ENCODE measurements at regions not wholly inside any gene's neighbourhood (a gene's known extent, or its start where the extent isn't known, plus 50 kb on each side); places are given as distances from the start of the nearest gene placed in this dataset.

GRCh38 chr1:83734420-83734819 is 264.5 kb downstream of the TTLL7 start:
- no peak for TF ChIP-seq POLR2AphosphoS5 (IDR thresholded peaks at IDR 0.05; ENCODE audit: low read depth, low read length)
- no peak for TF ChIP-seq TAF1 (IDR thresholded peaks at IDR 0.05; ENCODE audit: borderline replicate concordance, insufficient read depth, low read length)
- no peak for TF ChIP-seq FOXP2 (optimal IDR thresholded peaks at IDR 0.05; ENCODE audit: borderline replicate concordance, extremely low read depth, extremely low read length, insufficient read depth)
- no peak for TF ChIP-seq REST (IDR thresholded peaks at IDR 0.05; ENCODE audit: insufficient read depth in 1 of 2, low read depth in 2 of 2, low read length in 2 of 2)
- no peak for TF ChIP-seq SIN3A (IDR thresholded peaks at IDR 0.05; ENCODE audit: borderline replicate concordance, insufficient read depth, low read length)

- TF ChIP-seq SIN3A (IDR thresholded peaks at IDR 0.05; ENCODE audit: borderline replicate concordance, insufficient read depth, low read length) = no peak
- no peak for TF ChIP-seq POLR2AphosphoS5 (IDR thresholded peaks at IDR 0.05; ENCODE audit: low read depth, low read length)
- TF ChIP-seq REST (IDR thresholded peaks at IDR 0.05; ENCODE audit: insufficient read depth in 1 of 2, low read depth in 2 of 2, low read length in 2 of 2) = no peak
- no peak for TF ChIP-seq TAF1 (IDR thresholded peaks at IDR 0.05; ENCODE audit: borderline replicate concordance, insufficient read depth, low read length)
- TF ChIP-seq FOXP2 (optimal IDR thresholded peaks at IDR 0.05; ENCODE audit: borderline replicate concordance, extremely low read depth, extremely low read length, insufficient read depth) = no peak
These were observed 273.1 kb downstream of the TTLL7 start for GRCh38 chr1:83725735-83726360.

- TF ChIP-seq FOXP2 (optimal IDR thresholded peaks at IDR 0.05; ENCODE audit: borderline replicate concordance, extremely low read depth, extremely low read length, insufficient read depth) = no peak
- no peak for TF ChIP-seq SIN3A (IDR thresholded peaks at IDR 0.05; ENCODE audit: borderline replicate concordance, insufficient read depth, low read length)
- TF ChIP-seq POLR2AphosphoS5 (IDR thresholded peaks at IDR 0.05; ENCODE audit: low read depth, low read length) = no peak
These were observed 280.6 kb downstream of the TTLL7 start for GRCh38 chr1:83718338-83718737.

- no peak for TF ChIP-seq SIN3A (IDR thresholded peaks at IDR 0.05; ENCODE audit: borderline replicate concordance, insufficient read depth, low read length)
- no peak for TF ChIP-seq FOXP2 (optimal IDR thresholded peaks at IDR 0.05; ENCODE audit: borderline replicate concordance, extremely low read depth, extremely low read length, insufficient read depth)
- no peak for TF ChIP-seq TAF1 (IDR thresholded peaks at IDR 0.05; ENCODE audit: borderline replicate concordance, insufficient read depth, low read length)
- TF ChIP-seq POLR2AphosphoS5 (IDR thresholded peaks at IDR 0.05; ENCODE audit: low read depth, low read length) = no peak
- TF ChIP-seq REST (IDR thresholded peaks at IDR 0.05; ENCODE audit: insufficient read depth in 1 of 2, low read depth in 2 of 2, low read length in 2 of 2) = no peak
These were observed 281.1 kb downstream of the TTLL7 start for GRCh38 chr1:83717785-83718184.

- no peak for TF ChIP-seq FOXP2 (optimal IDR thresholded peaks at IDR 0.05; ENCODE audit: borderline replicate concordance, extremely low read depth, extremely low read length, insufficient read depth)
- no peak for TF ChIP-seq POLR2AphosphoS5 (IDR thresholded peaks at IDR 0.05; ENCODE audit: low read depth, low read length)
- TF ChIP-seq REST (IDR thresholded peaks at IDR 0.05; ENCODE audit: insufficient read depth in 1 of 2, low read depth in 2 of 2, low read length in 2 of 2) = no peak
These were observed 282.3 kb downstream of the TTLL7 start for GRCh38 chr1:83716641-83717040.
